H1 (cell line): ENCODE measurements at regions not wholly inside any gene's neighbourhood (a gene's known extent, or its start where the extent isn't known, plus 50 kb on each side); places are given as distances from the start of the nearest gene placed in this dataset.

Experiments
- SP1 ChIP-seq: IDR thresholded peaks from 2 replicates; pipeline ENCODE4 v1.6.1; 2011; ENCODE audit warnings: low read depth, low read length
- SRF ChIP-seq: IDR thresholded peaks from 2 replicates; pipeline ENCODE4 v1.6.1; 2011; ENCODE audit warnings: mild to moderate bottlenecking, low read depth, low read length, moderate library complexity
- TAF1 ChIP-seq: IDR thresholded peaks from 2 replicates; pipeline ENCODE4 v1.6.1; 2011; ENCODE audit warnings: mild to moderate bottlenecking, low read depth, low read length
- TF ChIP-seq, protein P1 (sequence below): IDR thresholded peaks from 2 replicates; pipeline ENCODE4 v1.6.1; 2012; ENCODE audit warnings: inconsistent platforms
- TF ChIP-seq, protein P2 (sequence below): IDR thresholded peaks from 2 replicates; pipeline ENCODE4 v1.6.1; 2012; ENCODE audit warnings: low read length, inconsistent platforms

DNA sequence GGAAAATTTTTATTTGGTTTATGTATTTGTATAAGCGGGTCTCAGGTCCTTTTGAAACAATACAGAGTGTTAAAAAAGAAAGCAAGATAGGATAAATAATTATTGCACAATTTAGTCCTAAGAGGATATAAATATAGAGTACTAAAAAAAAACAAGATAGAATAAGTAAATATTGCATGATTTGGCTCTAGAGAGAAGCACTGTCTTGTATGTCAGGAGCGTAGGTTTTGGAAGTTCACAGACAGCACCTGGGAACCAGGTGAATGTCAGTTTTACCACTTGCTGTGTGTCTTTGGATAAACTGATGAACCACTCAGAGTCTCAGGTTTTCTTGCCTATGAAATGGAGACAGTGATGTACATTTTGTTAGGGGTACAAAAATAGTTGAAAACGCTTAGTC lies 266.2 kb upstream of the ADAMTSL1 start (continued):
- TF ChIP-seq, protein P1, sequence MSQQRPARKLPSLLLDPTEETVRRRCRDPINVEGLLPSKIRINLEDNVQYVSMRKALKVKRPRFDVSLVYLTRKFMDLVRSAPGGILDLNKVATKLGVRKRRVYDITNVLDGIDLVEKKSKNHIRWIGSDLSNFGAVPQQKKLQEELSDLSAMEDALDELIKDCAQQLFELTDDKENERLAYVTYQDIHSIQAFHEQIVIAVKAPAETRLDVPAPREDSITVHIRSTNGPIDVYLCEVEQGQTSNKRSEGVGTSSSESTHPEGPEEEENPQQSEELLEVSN: no peak
- TF ChIP-seq SP1: no peak
- no peak for TF ChIP-seq SRF
- TF ChIP-seq TAF1: no peak
- TF ChIP-seq, protein P2, sequence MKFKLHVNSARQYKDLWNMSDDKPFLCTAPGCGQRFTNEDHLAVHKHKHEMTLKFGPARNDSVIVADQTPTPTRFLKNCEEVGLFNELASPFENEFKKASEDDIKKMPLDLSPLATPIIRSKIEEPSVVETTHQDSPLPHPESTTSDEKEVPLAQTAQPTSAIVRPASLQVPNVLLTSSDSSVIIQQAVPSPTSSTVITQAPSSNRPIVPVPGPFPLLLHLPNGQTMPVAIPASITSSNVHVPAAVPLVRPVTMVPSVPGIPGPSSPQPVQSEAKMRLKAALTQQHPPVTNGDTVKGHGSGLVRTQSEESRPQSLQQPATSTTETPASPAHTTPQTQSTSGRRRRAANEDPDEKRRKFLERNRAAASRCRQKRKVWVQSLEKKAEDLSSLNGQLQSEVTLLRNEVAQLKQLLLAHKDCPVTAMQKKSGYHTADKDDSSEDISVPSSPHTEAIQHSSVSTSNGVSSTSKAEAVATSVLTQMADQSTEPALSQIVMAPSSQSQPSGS: no peak
